SK-N-SH (cell line): ENCODE measurements at regions not wholly inside any gene's neighbourhood (a gene's known extent, or its start where the extent isn't known, plus 50 kb on each side); places are given as distances from the start of the nearest gene placed in this dataset.

Experiments used
- CTCF ChIA-PET: fragments of 300-600, 350-600 bp; formaldehyde crosslinking; extraction: SDS; loops from one replicate; lab custom pipeline; 2021; lab: Yijun Ruan, JAX
- POLR2A ChIA-PET: fragments of 350-600 bp; sonication (Branson Sonifier 250); formaldehyde crosslinking; extraction: SDS; loops from one replicate; lab custom pipeline; 2020; ENCODE audit warnings: antibody characterized with exemption, inconsistent platforms; lab: Yijun Ruan, JAX
- DNase-seq: peaks from one replicate; pipeline ENCODE4 v3.0.0; 2012
- H2AFZ ChIP-seq: fragments of 200-600 bp; sonication (generic); 2 replicates; pipeline ENCODE4 v1.8.1; 2016; ENCODE audit warnings: antibody characterized with exemption, mild to moderate bottlenecking, low read depth
- H3F3A ChIP-seq: fragments of 200-600 bp; sonication (generic); replicated peaks from 2 replicates; pipeline ENCODE3; 2016; ENCODE audit warnings: antibody characterized with exemption, mild to moderate bottlenecking; ENCODE audit not compliant: insufficient read depth
- H3K27ac ChIP-seq, 2 experiments: fragments of 200-500 bp in 1 of 2; fragments of 200-600 bp in 1 of 2; sonication (Bioruptor generic) in 1 of 2; sonication (generic), shearing (Covaris generic) in 1 of 2; 2 replicates each; pipeline versions ENCODE4 v1.5.1 to v1.6.1; 2014 to 2016; ENCODE audit warnings: low read depth in 2 of 2, inconsistent platforms in 1 of 2, low read length in 1 of 2, mild to moderate bottlenecking in 1 of 2, mixed read lengths in 1 of 2
- H3K27me3 ChIP-seq: fragments of 200-600 bp; sonication (generic), shearing (Covaris generic); 2 replicates; pipeline ENCODE4 v1.6.1; 2016; ENCODE audit warnings: mixed run types; ENCODE audit not compliant: insufficient read depth
- H3K36me3 ChIP-seq, 2 experiments: fragments of 200-500 bp in 1 of 2; fragments of 200-600 bp in 1 of 2; sonication (Bioruptor generic) in 1 of 2; sonication (generic) in 1 of 2; replicated peaks in 1 of 2; 2 replicates each; pipeline versions ENCODE3 to v1.5.1; 2014 to 2016; ENCODE audit warnings: low read length in 1 of 2, mild to moderate bottlenecking in 1 of 2; ENCODE audit not compliant: insufficient read depth in 2 of 2, control insufficient read depth in 1 of 2
- H3K4me1 ChIP-seq, 2 experiments: fragments of 200-500 bp in 1 of 2; fragments of 200-600 bp in 1 of 2; sonication (Bioruptor generic) in 1 of 2; sonication (generic), shearing (Covaris generic) in 1 of 2; 2 replicates each; pipeline versions ENCODE4 v1.5.1 to v1.6.1; 2014 to 2016; ENCODE audit warnings: low read depth in 1 of 2, low read length in 1 of 2, mixed run types in 1 of 2; ENCODE audit not compliant: insufficient read depth in 2 of 2, control insufficient read depth in 1 of 2
- H3K4me2 ChIP-seq: fragments of 200-600 bp; sonication (generic), shearing (Covaris generic); 2 replicates; pipeline ENCODE4 v1.6.1; 2017; ENCODE audit warnings: mixed run types
- H3K4me3 ChIP-seq, 2 experiments: fragments of 200-500 bp in 1 of 2; fragments of 200-600 bp in 1 of 2; sonication (Bioruptor generic) in 1 of 2; sonication (generic), shearing (Covaris generic) in 1 of 2; 2 replicates each; pipeline versions ENCODE4 v1.5.1 to v1.8.1; 2014 to 2016; ENCODE audit warnings: low read depth in 2 of 2, inconsistent platforms in 1 of 2, low read length in 1 of 2, mild to moderate bottlenecking in 1 of 2, mixed read lengths in 1 of 2, moderate library complexity in 1 of 2
- H3K79me2 ChIP-seq: fragments of 200-600 bp; sonication (generic); 2 replicates; pipeline ENCODE4 v1.8.1; 2017; ENCODE audit warnings: mild to moderate bottlenecking; ENCODE audit not compliant: insufficient read depth
- H3K9ac ChIP-seq: fragments of 200-600 bp; sonication (generic); 2 replicates; pipeline ENCODE4 v1.6.1; 2017; ENCODE audit warnings: mixed run types
- H3K9me2 ChIP-seq: fragments of 200-600 bp; sonication (generic); 2 replicates; pipeline ENCODE4 v1.6.1; 2017; ENCODE audit warnings: mixed run types
- H3K9me3 ChIP-seq: fragments of 200-600 bp; sonication (generic); 2 replicates; pipeline ENCODE4 v1.6.1; 2017; ENCODE audit warnings: mixed run types, mild to moderate bottlenecking, moderate library complexity
- H4K20me1 ChIP-seq: fragments of 200-600 bp; sonication (generic); 2 replicates; pipeline ENCODE4 v1.6.1; 2017; ENCODE audit warnings: mild to moderate bottlenecking, mixed run types; ENCODE audit not compliant: insufficient read depth
- CHD2 ChIP-seq: fragments of 150-350 bp; IDR thresholded peaks from 2 replicates; pipeline ENCODE4 v1.6.1; 2018; ENCODE audit warnings: low read length; ENCODE audit not compliant: partially characterized antibody
- CTCF ChIP-seq: fragments of 200-600 bp; sonication (generic); IDR thresholded peaks from 2 replicates; pipeline ENCODE4 v1.6.1; 2017; ENCODE audit warnings: antibody characterized with exemption, mild to moderate bottlenecking, moderate library complexity
- FOSL2 ChIP-seq: IDR thresholded peaks from 2 replicates; pipeline ENCODE4 v1.4.0; 2012; ENCODE audit warnings: low read depth, mild to moderate bottlenecking, moderate library complexity, borderline replicate concordance
- FOXJ3 ChIP-seq: sonication (generic); formaldehyde crosslinking; IDR thresholded peaks from 2 replicates; pipeline ENCODE4 v1.5.1; 2020; ENCODE audit warnings: mild to moderate bottlenecking, missing genetic modification reagents
- FOXM1 ChIP-seq: IDR thresholded peaks from 2 replicates; pipeline ENCODE4 v1.4.0; 2012; ENCODE audit warnings: low read depth, mild to moderate bottlenecking
- IRF3 ChIP-seq: fragments of 150-350 bp; IDR thresholded peaks from 2 replicates; pipeline ENCODE4 v1.6.1; 2016; ENCODE audit warnings: mild to moderate bottlenecking, low read depth, low read length
- MEF2A ChIP-seq: IDR thresholded peaks from 2 replicates; pipeline ENCODE4 v1.4.0; 2012; ENCODE audit warnings: low read depth, borderline replicate concordance
- MXI1 ChIP-seq: IDR thresholded peaks from 2 replicates; pipeline ENCODE4 v1.6.1; 2012; ENCODE audit warnings: mild to moderate bottlenecking, low read depth, low read length, improper control_type of control experiment
- NFIC ChIP-seq: IDR thresholded peaks from 2 replicates; pipeline ENCODE4 v1.4.0; 2012; ENCODE audit warnings: borderline replicate concordance
- POLR2AphosphoS5 ChIP-seq: IDR thresholded peaks from 2 replicates; pipeline ENCODE4 v1.6.1; 2012; ENCODE audit warnings: low read depth, low read length
- RAD21 ChIP-seq: IDR thresholded peaks from 2 replicates; pipeline ENCODE4 v1.6.1; 2012; ENCODE audit warnings: mild to moderate bottlenecking, low read length
- RCOR1 ChIP-seq: fragments of 150-350 bp; IDR thresholded peaks from 2 replicates; pipeline ENCODE4 v1.6.1; 2017; ENCODE audit warnings: antibody characterized with exemption, low read length
- RXRA ChIP-seq: IDR thresholded peaks from 2 replicates; pipeline ENCODE4 v1.4.0; 2012; ENCODE audit warnings: low read depth, mild to moderate bottlenecking, borderline replicate concordance
- TAF1 ChIP-seq: IDR thresholded peaks from 2 replicates; pipeline ENCODE4 v1.6.1; 2012; ENCODE audit warnings: low read depth, mild to moderate bottlenecking, low read length, moderate library complexity, borderline replicate concordance
- USF1 ChIP-seq: IDR thresholded peaks from 2 replicates; pipeline ENCODE4 v1.4.0; 2012; ENCODE audit warnings: low read depth, borderline replicate concordance
- USF2 ChIP-seq: fragments of 150-350 bp; IDR thresholded peaks from 2 replicates; pipeline ENCODE4 v1.6.1; 2017; ENCODE audit warnings: antibody characterized with exemption, low read length, low read depth, borderline replicate concordance
- YY1 ChIP-seq: IDR thresholded peaks from 2 replicates; pipeline ENCODE4 v1.4.0; 2012; ENCODE audit warnings: low read depth, mild to moderate bottlenecking
- WGBS: methylation state at CpG from one replicate; pipeline ENCODE4 v1.1.6; 2017; ENCODE audit warnings: low lambda C conversion rate; 5-methylcytosine and 5-hydroxymethylcytosine counted together
- TF ChIP-seq, protein P1 (sequence below): IDR thresholded peaks from 2 replicates; pipeline ENCODE4 v1.6.1; 2012; ENCODE audit warnings: mild to moderate bottlenecking, low read depth, low read length, moderate library complexity

DNA sequence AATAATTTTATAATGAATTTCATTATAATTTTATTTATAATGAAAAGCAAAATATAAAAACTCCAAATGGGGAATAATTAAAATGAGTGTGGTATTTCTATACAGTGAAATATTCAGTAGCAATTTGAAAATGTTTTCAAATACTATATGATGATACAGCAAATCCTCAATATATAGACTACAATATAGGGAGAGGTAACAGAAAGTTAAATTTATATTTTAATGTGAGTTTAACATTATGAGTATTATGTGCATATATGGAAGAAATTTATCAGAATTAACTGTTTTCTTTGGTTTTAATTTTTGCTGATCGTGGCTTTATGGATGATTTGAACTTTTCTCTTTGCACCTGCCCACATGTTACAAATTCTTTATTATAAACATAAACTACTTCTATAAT lies 500.9 kb upstream of the ARRDC3 start:
- Histone ChIP-seq H3K9me3 (no peaks in the 10 kb centered on the region), H3K27ac (no peak overlapping the region), H3K4me2 (no peak overlapping the region), H3K4me3 (no peak overlapping the region), H3K4me1 (no peaks in the 10 kb centered on the region; a peak in 1 of 4 replicates), H3K27me3 (no peaks in the 10 kb centered on the region), H3F3A (no peaks in the 10 kb centered on the region), H3K9ac (no peak overlapping the region), H2AFZ (no peak overlapping the region), H3K9me2 (no peaks in the 10 kb centered on the region), H4K20me1 (no peaks in the 10 kb centered on the region), H3K36me3 (no peaks in the 10 kb centered on the region), H3K79me2 (no peaks in the 10 kb centered on the region)
- CTCF ChIA-PET: no interaction called here
- no peak for DNase-seq
- POLR2A ChIA-PET: no interaction called here
- 80% methylated on average over 1 of the region's 1 CpG for WGBS
- no peak for TF ChIP-seq MXI1
- no peak for TF ChIP-seq CTCF
- no peak for TF ChIP-seq YY1
- TF ChIP-seq TAF1: no peak
- TF ChIP-seq IRF3: no peak
- TF ChIP-seq FOXJ3 (CRISPR knock-in tag): no peak
- no peak for TF ChIP-seq RCOR1
- no peak for TF ChIP-seq MEF2A
- no peak for TF ChIP-seq NFIC
- TF ChIP-seq RXRA: no peak
- no peak for TF ChIP-seq FOXM1

DNA sequence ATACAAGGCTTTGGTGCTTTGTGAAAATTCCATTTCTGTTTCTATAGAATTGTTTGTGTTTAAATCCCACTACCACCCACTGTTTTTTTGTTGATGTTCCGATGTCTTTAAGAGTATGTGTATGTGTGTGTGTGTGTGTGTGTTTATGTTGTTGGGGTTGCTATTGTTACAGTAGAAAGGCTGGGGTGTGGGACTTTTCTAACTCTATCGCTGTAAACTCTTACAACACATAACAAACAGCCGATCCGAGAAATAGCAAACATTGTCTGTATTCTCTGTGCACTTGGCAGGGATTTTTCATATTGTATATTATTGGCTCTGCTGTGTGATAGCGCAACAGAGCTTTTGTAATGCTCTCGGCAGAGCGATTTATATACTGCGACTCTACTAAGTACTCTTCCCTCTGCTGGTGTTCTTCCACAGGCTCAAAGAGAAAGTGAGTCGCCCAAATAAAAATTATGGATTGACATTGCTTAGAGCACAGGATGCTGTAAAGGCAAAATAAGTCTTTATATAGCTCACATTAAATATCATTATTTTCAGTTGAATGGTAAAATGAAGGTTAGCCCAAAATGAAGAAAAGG lies 492.2 kb upstream of the ARRDC3 start:
- H4K20me1 ChIP-seq: no peaks in the 10 kb centered on the region
- H3K4me1 ChIP-seq: no peaks in the 10 kb centered on the region
- H3K4me2 ChIP-seq: no peak overlapping the region
- DNase-seq: no peak
- H3K9me3 ChIP-seq: no peaks in the 10 kb centered on the region
- H3K36me3 ChIP-seq: no peaks in the 10 kb centered on the region
- no peaks in the 10 kb centered on the region for H3K9me2 ChIP-seq
- 87% methylated on average over 9 of the region's 9 CpGs for WGBS
- CTCF ChIA-PET: interaction anchor here (2.3 kb wide), 1 partner anchor 10 kb away, joined by 6 read pairs; no protein-coding TSS in a partner anchor
- TF ChIP-seq TAF1: no peak
- TF ChIP-seq USF1: no peak
- TF ChIP-seq POLR2AphosphoS5: no peak
- no peak for TF ChIP-seq FOXJ3 (CRISPR knock-in tag)
- TF ChIP-seq FOXM1: no peak
- TF ChIP-seq CHD2: no peak
- TF ChIP-seq RAD21: no peak
- no peak for TF ChIP-seq USF2
- TF ChIP-seq RXRA: no peak
- no peak for TF ChIP-seq FOSL2
- TF ChIP-seq, protein P1, sequence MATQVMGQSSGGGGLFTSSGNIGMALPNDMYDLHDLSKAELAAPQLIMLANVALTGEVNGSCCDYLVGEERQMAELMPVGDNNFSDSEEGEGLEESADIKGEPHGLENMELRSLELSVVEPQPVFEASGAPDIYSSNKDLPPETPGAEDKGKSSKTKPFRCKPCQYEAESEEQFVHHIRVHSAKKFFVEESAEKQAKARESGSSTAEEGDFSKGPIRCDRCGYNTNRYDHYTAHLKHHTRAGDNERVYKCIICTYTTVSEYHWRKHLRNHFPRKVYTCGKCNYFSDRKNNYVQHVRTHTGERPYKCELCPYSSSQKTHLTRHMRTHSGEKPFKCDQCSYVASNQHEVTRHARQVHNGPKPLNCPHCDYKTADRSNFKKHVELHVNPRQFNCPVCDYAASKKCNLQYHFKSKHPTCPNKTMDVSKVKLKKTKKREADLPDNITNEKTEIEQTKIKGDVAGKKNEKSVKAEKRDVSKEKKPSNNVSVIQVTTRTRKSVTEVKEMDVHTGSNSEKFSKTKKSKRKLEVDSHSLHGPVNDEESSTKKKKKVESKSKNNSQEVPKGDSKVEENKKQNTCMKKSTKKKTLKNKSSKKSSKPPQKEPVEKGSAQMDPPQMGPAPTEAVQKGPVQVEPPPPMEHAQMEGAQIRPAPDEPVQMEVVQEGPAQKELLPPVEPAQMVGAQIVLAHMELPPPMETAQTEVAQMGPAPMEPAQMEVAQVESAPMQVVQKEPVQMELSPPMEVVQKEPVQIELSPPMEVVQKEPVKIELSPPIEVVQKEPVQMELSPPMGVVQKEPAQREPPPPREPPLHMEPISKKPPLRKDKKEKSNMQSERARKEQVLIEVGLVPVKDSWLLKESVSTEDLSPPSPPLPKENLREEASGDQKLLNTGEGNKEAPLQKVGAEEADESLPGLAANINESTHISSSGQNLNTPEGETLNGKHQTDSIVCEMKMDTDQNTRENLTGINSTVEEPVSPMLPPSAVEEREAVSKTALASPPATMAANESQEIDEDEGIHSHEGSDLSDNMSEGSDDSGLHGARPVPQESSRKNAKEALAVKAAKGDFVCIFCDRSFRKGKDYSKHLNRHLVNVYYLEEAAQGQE: no peak
- no peaks in the 10 kb centered on the region for H3K27me3 ChIP-seq
- H3K79me2 ChIP-seq: no peaks in the 10 kb centered on the region
- H3K27ac ChIP-seq: no peak overlapping the region
- no peak overlapping the region for H3K9ac ChIP-seq
- H3F3A ChIP-seq: no peaks in the 10 kb centered on the region
- POLR2A ChIA-PET: no interaction called here
- H3K4me3 ChIP-seq: no peak overlapping the region
- H2AFZ ChIP-seq: no peak overlapping the region
